ACHN (cell line): ENCODE measurements at regions not wholly inside any gene's neighbourhood (a gene's known extent, or its start where the extent isn't known, plus 50 kb on each side); places are given as distances from the start of the nearest gene placed in this dataset.

Experiments
- DNase-seq: peaks from one replicate; pipeline ENCODE4 v3.0.0-alpha.2; 2015
- in situ Hi-C: cut with HindIII; loops from 2 replicates; pipeline ENCODE4 v1.10.0; 2017; ENCODE audit warnings: low sequenced_read_pairs, low pct_ligation_motif_present, low pct_unique_long_range_greater_than_20kb

DNA sequence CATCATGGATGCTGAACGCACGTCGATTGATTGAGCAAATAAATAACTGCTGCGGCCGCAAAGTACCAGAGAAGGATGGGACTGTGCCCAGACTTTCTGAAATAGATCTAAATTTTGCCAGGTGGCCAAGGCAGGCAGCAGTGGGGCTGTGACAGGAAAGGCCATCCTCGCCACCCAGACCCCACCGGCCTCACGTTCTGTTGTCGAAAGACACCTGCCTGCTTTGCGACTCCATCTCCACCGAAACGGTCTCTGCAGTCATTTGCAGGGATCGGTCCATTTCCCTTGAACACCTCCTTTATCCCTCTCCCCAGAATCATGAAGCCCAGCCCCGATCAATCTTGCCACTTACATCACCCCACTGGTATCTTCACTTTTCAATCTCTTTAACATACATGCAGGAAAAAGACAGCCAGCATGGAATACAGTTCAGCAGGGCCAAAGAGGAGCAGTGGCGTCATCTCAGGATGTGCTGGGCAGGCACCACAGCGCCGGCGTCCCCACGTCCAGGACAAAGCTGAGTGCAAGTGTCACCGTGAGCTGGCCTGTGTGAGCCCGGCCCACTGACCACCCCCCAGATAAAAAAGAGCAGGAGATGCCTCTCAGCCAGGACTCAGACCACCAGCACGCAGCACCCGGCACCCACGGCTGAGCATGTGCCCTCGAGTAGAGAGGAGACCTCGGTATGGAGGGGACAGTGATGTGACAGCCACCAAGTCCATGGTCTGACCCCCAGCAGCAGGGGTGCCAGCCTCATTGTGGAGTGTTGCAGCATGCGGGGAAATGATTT, 610.3 kb downstream of the TBC1D22A start:
- in situ Hi-C loops: no loop called here
- no peak for DNase-seq

DNA sequence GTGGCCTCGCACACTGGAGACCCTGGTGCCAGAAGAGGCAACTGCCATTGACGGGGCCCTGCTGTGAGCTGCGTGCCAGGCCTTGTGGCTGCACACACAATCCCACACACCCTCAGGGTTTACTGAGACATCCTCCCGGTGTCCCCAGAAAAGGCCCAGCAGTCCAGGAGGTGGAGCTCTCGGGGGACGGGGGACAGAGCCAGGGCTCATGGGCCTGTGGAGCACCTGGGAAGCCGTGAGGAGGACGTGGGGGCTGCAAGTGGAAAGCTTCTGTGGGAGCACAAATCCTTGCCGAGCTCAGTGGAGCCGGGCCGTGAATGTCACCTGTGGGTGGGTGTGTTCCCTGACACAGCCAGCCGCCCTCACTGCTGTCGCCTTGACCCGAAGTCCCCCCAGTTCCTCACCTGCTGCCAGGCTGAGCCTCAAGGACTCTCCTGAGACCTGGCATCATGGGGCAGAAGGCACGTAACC, 609.7 kb downstream of the TBC1D22A start:
- in situ Hi-C loops: no loop called here

DNA sequence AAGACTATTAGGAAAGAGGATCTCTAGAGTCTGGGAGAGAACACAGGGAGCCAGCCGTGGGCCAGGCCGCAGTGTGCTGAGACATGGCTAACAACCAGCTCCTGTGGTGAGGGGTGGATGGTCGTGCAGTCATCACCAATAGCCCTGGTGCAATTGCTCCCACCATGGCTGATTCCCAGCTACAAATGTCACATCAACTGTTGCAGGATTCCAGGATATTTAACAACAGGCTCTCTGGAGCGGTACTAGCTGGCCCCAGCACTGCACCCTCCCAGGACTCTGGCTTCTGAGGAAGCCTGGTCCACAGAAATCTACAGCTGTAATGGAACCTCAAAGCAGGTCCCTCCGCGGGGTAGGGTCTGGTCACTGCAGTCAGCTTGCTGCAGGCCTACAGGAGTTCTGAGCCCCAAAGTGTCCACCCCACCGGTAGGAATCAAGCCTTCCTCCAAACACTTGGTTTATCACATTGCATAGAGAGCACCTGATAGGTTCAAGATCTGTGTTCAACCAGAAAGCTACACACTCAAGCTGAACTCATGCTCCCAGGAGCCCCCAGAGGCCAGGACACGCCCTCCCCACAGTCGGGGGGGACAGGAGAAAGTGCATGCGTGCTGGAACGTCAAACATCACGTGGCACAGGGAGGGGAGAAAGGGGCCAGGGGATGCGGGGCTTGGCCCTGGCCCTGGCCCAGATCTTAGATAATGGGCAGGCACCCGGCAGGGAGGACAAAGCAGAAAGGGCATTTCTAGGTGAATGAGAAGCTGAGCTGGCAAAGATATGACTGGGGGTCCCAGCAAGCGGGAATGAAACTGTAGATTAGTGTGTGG, 609.0 kb downstream of the TBC1D22A start:
- in situ Hi-C loops: no loop called here

More for the DNA sequence above, 609.7 kb downstream of the TBC1D22A start:
- no peak for DNase-seq

DNA sequence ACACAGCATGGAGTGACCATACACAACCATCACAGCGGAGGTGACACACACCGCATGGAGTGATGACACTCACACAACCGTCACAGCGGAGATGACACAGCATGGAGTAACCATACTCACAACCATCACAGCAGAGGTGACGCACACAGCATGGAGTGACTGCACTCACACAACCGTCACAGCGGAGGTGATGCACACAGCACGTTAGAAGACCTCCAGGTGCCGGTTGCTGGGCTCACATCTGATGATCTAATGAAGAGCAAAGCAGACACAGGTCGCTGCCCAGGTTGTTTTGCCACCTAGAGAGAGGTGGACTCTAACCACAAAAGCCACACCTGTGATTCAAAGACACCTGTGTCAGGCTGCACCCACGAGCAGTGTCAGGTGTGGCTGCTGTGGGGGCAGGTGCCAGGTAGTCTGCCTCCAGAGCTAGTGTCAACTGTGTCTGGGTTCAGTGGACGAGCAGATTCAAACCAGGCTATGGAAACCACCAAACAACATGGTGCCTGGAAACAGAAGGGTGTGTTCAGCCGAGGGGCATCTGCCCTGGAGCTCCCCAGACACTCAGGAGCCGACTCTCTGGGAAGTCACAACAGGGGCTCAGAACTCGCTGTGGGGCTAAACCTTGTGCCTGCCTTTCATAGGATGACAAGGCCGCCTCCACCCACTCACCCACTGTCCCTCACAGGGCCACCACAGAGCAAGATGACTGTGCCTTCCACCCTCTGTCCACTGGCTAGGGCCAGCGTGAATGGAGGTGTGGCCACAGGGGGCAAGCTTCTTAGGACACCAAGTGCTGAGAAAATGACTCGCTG, 608.2 kb downstream of the TBC1D22A start:
- no peak for DNase-seq
- in situ Hi-C loops: no loop called here

More for the DNA sequence above, 609.0 kb downstream of the TBC1D22A start:
- DNase-seq: no peak

DNA sequence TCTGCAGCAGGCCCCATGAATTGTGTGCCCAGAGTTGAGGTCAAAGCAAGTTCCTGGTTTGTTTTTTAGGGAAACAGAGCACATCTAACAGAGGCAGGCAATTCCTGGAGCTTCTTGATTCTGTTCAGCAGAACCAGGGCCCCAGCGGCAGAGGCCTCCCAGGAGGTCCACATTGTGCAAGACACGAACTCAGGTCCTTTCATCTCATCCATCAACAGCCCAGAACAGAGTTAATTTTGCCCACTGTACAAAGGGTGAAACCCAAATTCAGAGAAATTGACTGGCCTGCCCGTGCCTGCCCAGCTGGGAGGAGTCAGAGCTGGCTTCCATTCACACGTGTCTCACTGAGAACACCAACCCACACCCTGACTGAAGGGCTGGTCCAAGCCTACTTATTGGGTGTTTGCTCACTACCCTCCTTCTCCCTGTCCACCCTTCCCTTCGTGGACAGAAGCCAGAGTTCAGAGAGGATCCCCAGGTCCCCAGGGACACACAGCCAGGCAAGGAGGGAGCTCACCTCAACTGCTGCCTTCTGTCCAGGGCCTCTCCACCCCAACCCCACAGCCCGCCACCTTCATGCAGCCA, 607.1 kb downstream of the TBC1D22A start:
- in situ Hi-C loops: no loop called here
- DNase-seq: no peak

DNA sequence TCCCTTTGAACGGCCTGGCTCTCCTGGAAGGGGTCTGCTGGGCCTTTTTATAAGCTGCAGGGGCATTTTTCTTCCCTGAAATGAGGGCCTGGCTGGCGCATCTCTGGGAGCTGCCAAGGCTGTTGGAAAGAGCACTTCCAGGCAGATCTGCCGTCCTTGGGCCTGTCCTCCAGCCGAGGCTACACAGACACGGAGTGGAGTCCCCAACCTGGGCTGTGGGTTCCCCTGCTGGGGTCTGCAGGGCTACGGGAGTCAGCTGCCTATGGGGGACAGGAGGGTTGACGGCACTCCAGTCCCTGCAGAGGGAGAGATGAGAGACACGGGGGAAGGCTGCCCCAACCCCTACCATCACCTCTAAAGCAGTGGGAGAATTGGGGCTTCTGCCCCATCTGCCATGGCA, 606.6 kb downstream of the TBC1D22A start:
- in situ Hi-C loops: no loop called here
- DNase-seq: no peak

DNA sequence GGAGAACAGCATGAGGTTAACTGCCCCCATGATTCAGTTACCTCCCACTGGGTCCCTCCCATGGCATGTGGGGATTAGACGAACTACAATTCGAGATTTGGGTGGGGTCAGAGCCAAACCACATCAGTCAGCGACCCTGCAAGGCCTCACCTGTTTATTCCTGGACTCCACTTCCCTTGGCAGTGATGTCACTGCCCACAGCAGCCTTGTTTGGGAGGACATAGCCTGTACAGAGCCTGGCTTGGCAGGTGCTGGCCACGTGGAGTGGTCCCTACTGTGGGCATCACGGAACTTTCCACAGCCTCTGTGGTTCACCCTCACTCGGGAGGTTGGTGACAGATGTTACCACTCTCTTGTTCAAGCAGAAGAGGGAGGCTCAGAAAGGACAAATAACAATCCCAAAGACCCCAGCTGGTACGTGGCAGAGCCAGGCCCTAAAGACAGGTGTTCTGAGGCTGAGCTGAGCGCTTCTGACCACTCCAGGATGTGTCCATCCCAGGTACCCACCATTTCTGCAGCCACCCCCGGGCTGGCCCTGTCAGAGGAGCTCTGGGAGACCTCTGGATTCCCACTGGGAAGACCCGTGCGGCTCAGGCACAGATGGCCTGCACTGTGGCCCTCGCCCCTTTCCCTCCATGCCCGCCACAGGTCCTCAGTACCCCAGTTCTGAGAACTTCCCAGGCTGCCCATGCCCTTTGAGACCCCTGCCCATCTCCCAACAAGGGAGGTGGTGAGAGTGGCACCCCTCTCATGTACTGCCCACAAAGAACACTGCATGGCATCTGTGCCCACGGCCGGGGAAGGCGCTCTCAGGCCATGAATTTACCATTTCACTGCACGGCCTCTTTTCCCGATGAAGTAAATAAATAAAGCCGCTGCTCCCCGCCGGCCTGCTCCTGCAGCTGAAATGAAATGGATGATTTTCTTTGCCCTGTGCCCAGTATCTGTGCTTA, 605.8 kb downstream of the TBC1D22A start:
- in situ Hi-C loops: no loop called here
- DNase-seq: no peak

DNA sequence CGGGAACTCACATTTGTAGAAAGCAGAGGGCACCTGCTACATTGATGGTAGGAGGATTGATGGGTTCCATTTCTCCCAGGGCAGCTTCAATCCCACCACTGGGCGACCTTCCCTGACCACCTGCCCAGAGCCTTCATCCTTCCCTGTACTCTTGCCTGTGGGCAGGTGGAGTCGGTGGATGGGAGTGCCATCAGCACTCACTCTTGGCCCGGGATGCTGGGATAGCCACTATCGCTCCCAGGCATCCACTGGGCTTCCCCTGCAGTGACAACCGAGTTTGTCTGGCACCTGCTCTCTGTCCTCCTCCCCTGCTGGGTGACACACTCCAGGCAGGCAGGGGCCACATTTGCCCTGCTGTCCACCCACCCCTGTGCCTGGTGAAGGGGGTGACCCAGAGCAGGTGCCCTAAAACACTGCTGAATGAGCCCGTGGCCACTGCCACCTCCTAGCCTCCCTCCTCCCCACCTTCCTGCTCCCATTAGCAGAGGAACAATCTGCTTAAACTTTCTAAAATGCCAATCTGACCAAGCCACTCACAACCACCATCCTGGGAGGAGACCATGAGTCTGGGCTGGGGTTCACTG, 604.7 kb downstream of the TBC1D22A start:
- no peak for DNase-seq
- in situ Hi-C loops: no loop called here

DNA sequence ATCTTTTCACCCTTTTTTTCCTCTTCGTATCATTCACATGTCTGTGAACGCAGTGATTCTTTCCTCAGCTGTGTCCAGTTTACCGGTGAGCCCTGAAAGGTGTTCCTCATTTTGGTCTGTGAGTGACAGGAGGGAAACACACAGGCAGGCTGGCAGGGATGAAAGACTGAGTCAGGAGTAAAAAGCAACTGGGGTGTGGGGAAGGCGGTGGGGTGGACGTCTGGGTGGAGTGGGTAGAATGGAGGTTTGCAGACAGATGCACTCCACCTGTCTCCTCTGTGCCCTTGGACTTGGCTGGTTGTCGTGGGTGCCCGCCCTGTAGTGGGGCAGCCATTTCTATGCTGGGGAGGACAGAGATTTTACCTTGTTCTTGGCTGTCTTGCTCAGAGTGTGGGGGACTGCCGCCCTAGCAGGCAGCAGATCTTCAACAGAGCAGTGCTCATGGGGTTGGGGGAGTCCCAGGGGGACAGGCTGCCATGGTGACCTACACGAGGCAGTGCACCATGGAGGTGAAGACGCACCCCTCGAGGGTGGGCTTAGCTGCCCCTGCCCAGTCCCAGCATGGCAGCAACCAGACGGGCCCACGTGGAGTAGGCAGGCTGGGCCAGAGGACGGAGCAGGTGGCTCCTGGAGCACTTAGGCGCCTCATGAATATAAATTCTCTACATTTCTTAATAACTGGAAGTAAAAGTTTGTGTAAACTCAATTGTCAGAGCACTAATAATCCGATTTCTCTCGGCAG, 603.7 kb downstream of the TBC1D22A start:
- in situ Hi-C loops: no loop called here
- no peak for DNase-seq

DNA sequence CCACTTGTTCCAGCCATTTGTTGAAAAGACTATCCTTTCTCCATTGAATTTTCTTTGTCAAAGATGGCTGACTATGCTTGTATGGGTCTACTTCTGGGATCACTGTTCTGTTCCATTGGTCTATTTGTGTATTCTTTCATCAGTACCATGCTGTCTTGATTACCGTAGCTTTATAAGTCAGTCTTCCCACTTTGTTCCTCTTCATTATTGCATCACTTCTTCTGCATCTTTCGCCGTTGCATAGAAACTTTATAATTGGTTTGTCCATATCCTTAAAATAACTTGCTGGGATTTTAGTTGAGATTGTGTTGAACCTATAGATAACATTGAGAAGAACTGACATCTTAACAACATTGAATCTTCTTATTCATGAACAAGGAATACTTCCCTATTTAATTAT, 598.8 kb downstream of the TBC1D22A start:
- in situ Hi-C loops: no loop called here
- no peak for DNase-seq

DNA sequence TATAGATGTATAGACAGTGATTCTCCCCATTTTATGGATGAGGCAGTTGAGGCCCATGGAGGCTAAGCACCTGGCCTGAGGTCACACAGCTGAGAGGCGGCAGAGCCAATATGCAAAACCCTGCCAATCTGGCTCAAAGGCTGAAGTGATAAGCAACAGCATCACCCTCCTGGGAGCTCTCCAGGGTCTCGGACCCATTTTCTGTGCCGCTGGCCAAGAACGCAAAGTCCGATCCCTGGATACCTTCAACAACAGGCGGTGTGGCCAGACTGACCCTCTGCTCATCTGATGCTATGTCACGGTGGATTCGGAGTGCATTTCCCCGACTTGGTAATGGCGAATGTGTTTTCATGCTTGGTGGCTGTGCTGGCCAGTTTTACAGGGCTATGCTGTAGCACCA, 595.0 kb downstream of the TBC1D22A start:
- in situ Hi-C loops: no loop called here

DNA sequence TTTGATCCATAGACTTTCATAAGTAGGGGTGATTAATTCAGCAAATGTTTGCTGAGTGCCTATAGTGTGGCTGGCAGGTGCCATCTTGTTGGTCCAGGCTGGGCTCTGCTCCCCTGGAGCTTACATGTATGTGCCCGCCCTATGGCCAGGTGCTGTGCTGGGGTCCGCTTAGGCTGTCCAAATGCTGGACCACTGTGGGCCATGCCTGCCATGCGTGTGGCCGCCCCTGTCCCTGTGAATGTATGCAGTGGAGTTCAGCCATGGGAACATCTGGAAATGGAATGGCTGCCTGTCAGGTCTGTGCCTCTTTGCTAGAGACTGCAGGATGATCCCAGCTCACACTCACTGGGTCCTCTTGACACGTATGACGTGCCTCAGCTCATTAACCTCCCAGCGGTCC, 594.6 kb downstream of the TBC1D22A start:
- in situ Hi-C loops: no loop called here
- no peak for DNase-seq

More for the DNA sequence above, 595.0 kb downstream of the TBC1D22A start:
- DNase-seq: no peak

DNA sequence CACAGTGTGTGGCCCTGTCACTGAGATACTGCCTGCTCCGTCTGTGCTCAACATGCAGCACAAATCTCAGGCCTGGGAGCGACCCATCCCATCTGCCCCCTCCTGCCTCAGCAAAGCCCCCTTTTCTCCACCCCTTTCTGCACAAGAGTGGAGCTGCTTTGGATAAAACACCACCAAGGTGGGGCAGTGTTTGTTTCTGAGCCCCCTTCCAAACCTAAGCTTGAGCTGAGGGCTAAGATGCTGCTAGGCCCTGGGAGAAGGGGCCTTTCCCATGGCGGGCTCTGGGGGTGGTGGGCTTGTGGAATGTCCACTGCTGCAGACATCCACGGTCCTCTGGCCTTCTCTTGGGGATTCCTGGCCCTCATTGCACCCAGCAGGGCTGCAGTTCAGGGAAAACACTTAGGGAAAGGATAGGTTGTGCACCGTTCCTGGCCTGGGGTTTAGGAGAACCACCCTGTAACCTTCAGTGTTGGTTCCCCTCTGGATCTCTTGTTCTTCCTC, 594.1 kb downstream of the TBC1D22A start:
- DNase-seq: no peak
- in situ Hi-C loops: no loop called here

DNA sequence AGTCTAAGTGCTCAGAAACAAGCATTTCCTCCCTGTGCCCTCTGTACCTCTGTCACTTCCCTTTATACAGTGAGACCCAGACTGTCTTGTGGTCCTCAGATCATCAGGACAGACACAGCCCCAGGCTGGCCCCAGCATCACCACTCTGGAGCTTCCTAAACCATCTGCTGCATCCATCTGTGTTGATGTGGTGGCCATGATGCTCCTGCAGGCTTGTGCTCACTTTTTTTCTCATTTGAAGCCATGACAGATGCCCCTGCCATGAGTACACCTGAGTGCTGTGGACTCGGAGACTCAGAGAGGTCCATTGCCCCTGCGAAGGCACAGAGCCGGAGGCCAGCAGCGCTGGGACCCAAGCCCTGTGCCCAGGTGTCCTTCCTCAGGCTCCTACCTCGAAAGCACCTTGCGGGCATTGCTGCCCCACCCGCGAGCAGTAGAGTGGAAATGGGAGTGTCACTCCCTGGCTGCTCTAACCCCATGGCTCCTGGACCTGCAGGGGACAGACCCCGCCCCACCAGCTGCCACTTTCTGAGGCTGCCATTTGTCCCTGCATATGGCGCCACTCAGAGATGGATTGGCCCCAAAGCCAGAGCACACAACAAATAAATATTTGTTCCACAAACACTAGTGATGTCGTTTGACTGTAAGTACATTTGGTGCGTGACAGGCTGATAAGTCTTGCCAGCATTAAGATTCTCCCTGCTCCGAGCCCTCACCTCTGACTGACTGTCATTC, 593.5 kb downstream of the TBC1D22A start:
- DNase-seq: no peak

DNA sequence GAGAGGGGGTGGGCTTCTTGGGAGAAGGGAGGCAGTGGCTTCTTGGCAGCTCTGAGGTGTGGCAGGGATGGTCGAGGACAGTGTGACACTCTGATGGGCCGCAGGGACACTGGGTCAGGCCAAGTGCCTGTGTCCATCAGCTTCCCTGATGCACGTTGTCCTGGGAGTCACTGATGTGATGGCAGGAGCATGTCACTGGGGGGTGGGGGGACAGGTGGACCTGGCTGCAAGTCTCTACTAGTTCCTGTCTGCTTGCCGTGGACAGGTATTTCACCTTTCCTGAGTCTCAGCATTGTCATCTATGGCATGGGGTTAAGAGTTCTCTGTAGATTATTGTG, 592.9 kb downstream of the TBC1D22A start:
- DNase-seq: no peak
- in situ Hi-C loops: no loop called here

More for the DNA sequence above, 593.5 kb downstream of the TBC1D22A start:
- in situ Hi-C loops: no loop called here
